ENCODE measurements at regions not wholly inside any gene's neighbourhood (a gene's known extent, or its start where the extent isn't known, plus 50 kb on each side); places are given as distances from the start of the nearest gene placed in this dataset.

- Histone ChIP-seq H3K9ac (ENCODE audit: low read depth, low read length) (no peak overlapping the region), H3K4me1 (ENCODE audit: control insufficient read depth, insufficient read depth, low read length) (no peaks in the 10 kb centered on the region), H3K56ac (ENCODE audit: extremely low read depth, insufficient read depth, low read length) (no peak overlapping the region), H3K9me1 (ENCODE audit: insufficient read depth, low read length) (no peaks in the 10 kb centered on the region), H2BK5ac (ENCODE audit: low read depth, low read length, poor library complexity, severe bottlenecking) (peak overlapping the region; percentile 15), H3K79me1 (ENCODE audit: low read depth in 1 of 2, low read length in 2 of 2) (no peaks in the 10 kb centered on the region), H3K4ac (ENCODE audit: low read depth, low read length) (peak overlapping the region; percentile 22; the same call in 1 of the 2 replicates), H3K4me3 (ENCODE audit: insufficient read depth, low read depth, low read length) (no peak overlapping the region), H2BK120ac (ENCODE audit: low read depth, low read length) (peak overlapping the region; percentile 75), H3K4me2 (ENCODE audit: low read depth, low read length) (no peak overlapping the region), H3K18ac (ENCODE audit: low read depth, low read length) (no peak overlapping the region), H3K27ac (ENCODE audit: insufficient read depth, low read length) (no peak overlapping the region), H2AK5ac (ENCODE audit: low read depth, low read length) (no peak overlapping the region), H4K8ac (ENCODE audit: low read depth in 2 of 2, low read length in 2 of 2) (0 out of 4 replicates have a peak overlapping the region, but pooled peaks of 1 of the 2 experiments have one; percentile 64), H3K14ac (replicated peaks; ENCODE audit: low read depth, low read length) (0 out of 2 replicates have a peak overlapping the region, but pooled peaks have one; percentile 5), H2AK9ac (replicated peaks; ENCODE audit: low read depth, low read length, poor library complexity) (peak overlapping the region; percentile 38), H4K91ac (ENCODE audit: insufficient read depth, low read depth, low read length) (no peak overlapping the region), H3K9me3 (ENCODE audit: control insufficient read depth, insufficient read depth, low read length) (no peaks in the 10 kb centered on the region), H2AFZ (replicated peaks; ENCODE audit: low read length, poor library complexity) (peak overlapping the region; percentile 4), H3K23ac (ENCODE audit: low read depth, low read length) (no peak overlapping the region), H3K27me3 (ENCODE audit: control insufficient read depth, insufficient read depth, low read length) (peaks cover 8% of the 10 kb centered on the region), H4K5ac (ENCODE audit: low read depth, low read length) (no peak overlapping the region), H2BK15ac (ENCODE audit: low read depth, low read length) (no peak overlapping the region), H3K36me3 (ENCODE audit: control insufficient read depth, insufficient read depth, low read length) (no peaks in the 10 kb centered on the region), H2BK20ac (ENCODE audit: low read depth, low read length) (0 out of 2 replicates have a peak overlapping the region, but pooled peaks have one; percentile 14), H4K20me1 (ENCODE audit: insufficient read depth, low read length) (no peaks in the 10 kb centered on the region)
- DNase-seq: no peak
- CTCF ChIA-PET: no interaction called here
- TF ChIP-seq MAZ (IDR thresholded peaks at IDR 0.05; ENCODE audit: borderline replicate concordance, low read depth, low read length) (no peak), BHLHE40 (IDR thresholded peaks at IDR 0.05; ENCODE audit: low read depth, low read length) (no peak), SMC3 (IDR thresholded peaks at IDR 0.05; ENCODE audit: low read depth, low read length) (no peak), ELK1 (IDR thresholded peaks at IDR 0.05; ENCODE audit: borderline replicate concordance, low read depth, low read length) (no peak), RFX5 (IDR thresholded peaks at IDR 0.05; ENCODE audit: low read depth, low read length) (no peak), NFE2L2 (IDR thresholded peaks at IDR 0.05; ENCODE audit: low read depth, low read length) (no peak), CTCF (conservative IDR thresholded peaks at IDR 0.05; ENCODE audit: low read depth, low read length) (no peak), FOS (IDR thresholded peaks at IDR 0.05; ENCODE audit: low read depth, low read length) (no peak), CHD1 (IDR thresholded peaks at IDR 0.05; ENCODE audit: low read depth, low read length) (no peak), USF2 (IDR thresholded peaks at IDR 0.05; ENCODE audit: low read depth, low read length) (no peak), MAFK (IDR thresholded peaks at IDR 0.05; ENCODE audit: low read depth, low read length) (no peak)
- POLR2A ChIA-PET (ENCODE audit: unreplicated experiment): no interaction called here
- dilution Hi-C loops (cut with HindIII; ENCODE audit: low sequenced_read_pairs, unreplicated experiment) (no loop called here), intact Hi-C loops (cut with micrococcal nuclease) (no loop called here), in situ Hi-C loops (cut with MboI; ENCODE audit: low sequenced_read_pairs) (no loop called here)
- no TSS peak for BruUV-seq (replicated peaks)
- no CpG with 5 or more reads among the region's 3 CpGs for WGBS, 2 experiments (ENCODE audit: extremely low coverage in 2 of 2, insufficient read length in 1 of 2)
- ATAC-seq (ENCODE audit: low read depth): no peak
Measured at GRCh38 chr14:32021341-32021740, 55.8 kb upstream of the ARHGAP5 start.
